ENCODE measurements at regions not wholly inside any gene's neighbourhood (a gene's known extent, or its start where the extent isn't known, plus 50 kb on each side); places are given as distances from the start of the nearest gene placed in this dataset.
A peak's percentile ranks its signal among the peaks of the same experiment; 100 is the strongest.

DNA sequence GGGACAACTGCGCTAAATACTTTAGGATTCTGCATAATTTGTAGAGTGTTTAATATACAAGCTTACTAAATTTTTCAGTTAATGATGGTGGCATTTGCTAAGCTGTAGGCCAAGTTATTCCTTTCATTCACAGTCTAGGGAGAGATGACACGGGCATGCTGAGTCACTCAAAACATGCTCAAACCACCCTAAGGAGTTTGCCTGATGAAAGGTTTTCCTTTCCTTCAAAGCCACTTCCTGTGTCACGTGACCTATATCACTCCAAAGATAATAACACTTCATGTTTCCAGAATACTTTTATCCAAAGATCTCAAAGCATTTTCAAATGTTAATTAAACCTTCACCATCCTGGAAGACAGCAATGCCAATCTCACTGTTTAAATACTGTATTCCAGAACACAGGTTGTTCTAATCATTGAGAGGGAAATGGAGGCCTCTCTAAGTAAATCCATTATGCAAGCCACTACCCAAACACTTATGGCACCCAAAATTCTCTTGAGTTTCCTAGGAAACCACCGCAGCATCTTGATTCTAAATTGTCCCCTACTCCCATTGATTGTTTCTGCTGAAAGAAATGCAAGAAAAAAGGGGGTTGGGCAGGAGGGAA lies 207.0 kb upstream of the CDKN3 start:
- no peaks in the 10 kb centered on the region for H3K27me3 ChIP-seq (ENCODE audit: control insufficient read depth, insufficient read depth, low read length)
- H3K36me3 ChIP-seq (ENCODE audit: control insufficient read depth, insufficient read depth, low read length), result no peaks in the 10 kb centered on the region
- peaks cover 3% of the 10 kb centered on the region for H3K4me1 ChIP-seq (ENCODE audit: control insufficient read depth, extremely low read depth, insufficient read depth, low read length)
- no peak overlapping the region for H3K4me3 ChIP-seq (replicated peaks in 1 of 4; ENCODE audit: control extremely low read depth in 1 of 4, insufficient read depth in 1 of 4, low read depth in 3 of 4, low read length in 4 of 4)
- no peak overlapping the region for H3K9ac ChIP-seq (ENCODE audit: insufficient read depth, low read length)
- no peak for TF ChIP-seq EZH2 (IDR thresholded peaks at IDR 0.05; ENCODE audit: low read length, missing control alignments)
- TF ChIP-seq, protein P1, sequence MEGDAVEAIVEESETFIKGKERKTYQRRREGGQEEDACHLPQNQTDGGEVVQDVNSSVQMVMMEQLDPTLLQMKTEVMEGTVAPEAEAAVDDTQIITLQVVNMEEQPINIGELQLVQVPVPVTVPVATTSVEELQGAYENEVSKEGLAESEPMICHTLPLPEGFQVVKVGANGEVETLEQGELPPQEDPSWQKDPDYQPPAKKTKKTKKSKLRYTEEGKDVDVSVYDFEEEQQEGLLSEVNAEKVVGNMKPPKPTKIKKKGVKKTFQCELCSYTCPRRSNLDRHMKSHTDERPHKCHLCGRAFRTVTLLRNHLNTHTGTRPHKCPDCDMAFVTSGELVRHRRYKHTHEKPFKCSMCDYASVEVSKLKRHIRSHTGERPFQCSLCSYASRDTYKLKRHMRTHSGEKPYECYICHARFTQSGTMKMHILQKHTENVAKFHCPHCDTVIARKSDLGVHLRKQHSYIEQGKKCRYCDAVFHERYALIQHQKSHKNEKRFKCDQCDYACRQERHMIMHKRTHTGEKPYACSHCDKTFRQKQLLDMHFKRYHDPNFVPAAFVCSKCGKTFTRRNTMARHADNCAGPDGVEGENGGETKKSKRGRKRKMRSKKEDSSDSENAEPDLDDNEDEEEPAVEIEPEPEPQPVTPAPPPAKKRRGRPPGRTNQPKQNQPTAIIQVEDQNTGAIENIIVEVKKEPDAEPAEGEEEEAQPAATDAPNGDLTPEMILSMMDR (conservative IDR thresholded peaks at IDR 0.05 in 1 of 2, IDR thresholded peaks at IDR 0.05 in 1 of 2; ENCODE audit: low read depth in 1 of 2, low read length in 2 of 2), result no peak
- H3K4me2 ChIP-seq (ENCODE audit: extremely low read depth, insufficient read depth, low read length), result peak overlapping the region; percentile 48
- no peaks in the 10 kb centered on the region for H3K9me3 ChIP-seq (ENCODE audit: control insufficient read depth, insufficient read depth, low read depth, low read length)
- DNase-seq (ENCODE audit: low read depth in 2 of 2), result peak; percentile 69 to 89
- no peaks in the 10 kb centered on the region for H4K20me1 ChIP-seq (ENCODE audit: control insufficient read depth, extremely low read depth, insufficient read depth, low read length)
- H3K27ac ChIP-seq (ENCODE audit: insufficient read depth, low read length), result no peak overlapping the region
- H3K79me2 ChIP-seq (ENCODE audit: control insufficient read depth, insufficient read depth, low read length), result no peaks in the 10 kb centered on the region
- H2AFZ ChIP-seq (ENCODE audit: low read length), result no peak overlapping the region

DNA sequence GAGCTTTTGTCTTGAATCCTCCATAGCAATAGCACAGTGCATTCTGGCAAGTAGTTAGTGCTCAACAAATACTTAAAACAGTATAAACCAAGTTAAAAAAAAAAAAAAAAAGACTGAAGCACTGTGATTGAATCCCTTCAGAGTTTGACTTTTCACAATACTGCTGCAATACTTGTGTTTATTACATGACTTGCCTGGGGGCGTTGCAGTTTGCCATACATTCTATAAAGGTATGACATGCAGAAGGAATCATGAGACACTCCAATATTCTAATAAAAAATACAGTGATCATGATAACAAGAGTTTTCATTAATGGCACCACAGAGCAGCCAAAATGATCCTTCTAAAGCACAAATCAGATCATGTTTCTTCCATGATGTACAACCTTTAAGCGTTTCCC lies 205.0 kb upstream of the CDKN3 start:
- Histone ChIP-seq H3K27ac (ENCODE audit: insufficient read depth, low read length) (no peak overlapping the region), H3K27me3 (ENCODE audit: control insufficient read depth, insufficient read depth, low read length) (no peaks in the 10 kb centered on the region), H4K20me1 (ENCODE audit: control insufficient read depth, extremely low read depth, insufficient read depth, low read length) (no peaks in the 10 kb centered on the region), H3K4me2 (ENCODE audit: extremely low read depth, insufficient read depth, low read length) (no peak overlapping the region), H3K36me3 (ENCODE audit: control insufficient read depth, insufficient read depth, low read length) (no peaks in the 10 kb centered on the region), H3K9ac (ENCODE audit: insufficient read depth, low read length) (no peak overlapping the region), H3K9me3 (ENCODE audit: control insufficient read depth, insufficient read depth, low read depth, low read length) (no peaks in the 10 kb centered on the region), H3K4me1 (ENCODE audit: control insufficient read depth, extremely low read depth, insufficient read depth, low read length) (peaks cover 3% of the 10 kb centered on the region), H3K79me2 (ENCODE audit: control insufficient read depth, insufficient read depth, low read length) (no peaks in the 10 kb centered on the region), H3K4me3 (replicated peaks in 1 of 4; ENCODE audit: control extremely low read depth in 1 of 4, insufficient read depth in 1 of 4, low read depth in 3 of 4, low read length in 4 of 4) (no peak overlapping the region), H2AFZ (ENCODE audit: low read length) (no peak overlapping the region)
- no peak for DNase-seq (ENCODE audit: low read depth in 2 of 2)
- TF ChIP-seq, protein P1 (conservative IDR thresholded peaks at IDR 0.05 in 1 of 2, IDR thresholded peaks at IDR 0.05 in 1 of 2; ENCODE audit: low read depth in 1 of 2, low read length in 2 of 2), result no peak
- TF ChIP-seq EZH2 (IDR thresholded peaks at IDR 0.05; ENCODE audit: low read length, missing control alignments), result no peak

DNA sequence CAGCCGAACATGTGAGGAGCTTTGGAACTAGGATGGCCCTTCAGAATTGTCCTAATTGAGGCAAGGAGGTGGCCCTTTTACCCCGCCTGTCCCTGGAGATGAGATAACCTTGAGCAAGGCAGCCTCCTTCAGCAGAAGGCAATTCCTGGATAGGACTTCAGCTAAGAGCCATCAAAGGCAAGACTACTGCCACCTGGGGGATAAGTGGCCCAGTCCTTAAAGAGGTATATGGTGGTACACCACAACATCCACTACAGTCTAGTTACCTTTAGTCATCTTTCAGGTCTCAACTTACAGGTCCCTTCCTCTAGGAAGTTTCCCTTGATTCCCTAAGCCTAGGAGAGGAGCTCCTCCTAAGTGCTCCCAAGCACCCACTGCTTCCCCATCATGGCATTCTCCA lies 204.2 kb upstream of the CDKN3 start:
- no peak overlapping the region for H3K4me3 ChIP-seq (replicated peaks in 1 of 4; ENCODE audit: control extremely low read depth in 1 of 4, insufficient read depth in 1 of 4, low read depth in 3 of 4, low read length in 4 of 4)
- H3K4me2 ChIP-seq (ENCODE audit: extremely low read depth, insufficient read depth, low read length), result no peak overlapping the region
- H3K9ac ChIP-seq (ENCODE audit: insufficient read depth, low read length), result no peak overlapping the region
- H3K27ac ChIP-seq (ENCODE audit: insufficient read depth, low read length), result no peak overlapping the region
- H3K9me3 ChIP-seq (ENCODE audit: control insufficient read depth, insufficient read depth, low read depth, low read length), result no peaks in the 10 kb centered on the region
- H3K36me3 ChIP-seq (ENCODE audit: control insufficient read depth, insufficient read depth, low read length), result no peaks in the 10 kb centered on the region
- H3K4me1 ChIP-seq (ENCODE audit: control insufficient read depth, extremely low read depth, insufficient read depth, low read length), result peaks cover 3% of the 10 kb centered on the region
- no peak overlapping the region for H2AFZ ChIP-seq (ENCODE audit: low read length)
- no peaks in the 10 kb centered on the region for H3K79me2 ChIP-seq (ENCODE audit: control insufficient read depth, insufficient read depth, low read length)
- DNase-seq (ENCODE audit: low read depth in 2 of 2), result no peak
- H3K27me3 ChIP-seq (ENCODE audit: control insufficient read depth, insufficient read depth, low read length), result no peaks in the 10 kb centered on the region
- no peaks in the 10 kb centered on the region for H4K20me1 ChIP-seq (ENCODE audit: control insufficient read depth, extremely low read depth, insufficient read depth, low read length)
- TF ChIP-seq, protein P1 (conservative IDR thresholded peaks at IDR 0.05 in 1 of 2, IDR thresholded peaks at IDR 0.05 in 1 of 2; ENCODE audit: low read depth in 1 of 2, low read length in 2 of 2), result no peak
- TF ChIP-seq EZH2 (IDR thresholded peaks at IDR 0.05; ENCODE audit: low read length, missing control alignments), result no peak
